Chondrocyte (in vitro differentiated cells): ENCODE measurements at regions not wholly inside any gene's neighbourhood (a gene's known extent, or its start where the extent isn't known, plus 50 kb on each side); places are given as distances from the start of the nearest gene placed in this dataset.

Experiments
- DNase-seq: peaks from one replicate; pipeline ENCODE4 v3.0.0; 2021; ENCODE audit warnings: mixed read lengths, low spot score
- H3K27ac Mint-ChIP-seq: one replicate; pipeline ENCODE4 v1.8.0; 2021; ENCODE audit warnings: mild to moderate bottlenecking, moderate library complexity, mixed read lengths; ENCODE audit not compliant: unreplicated experiment
- H3K27me3 Mint-ChIP-seq: 2 replicates; pipeline ENCODE4 v1.8.0; 2021; ENCODE audit warnings: low read depth, mixed read lengths
- H3K36me3 Mint-ChIP-seq: 2 replicates; pipeline ENCODE4 v1.8.0; 2021; ENCODE audit warnings: low read depth, mixed read lengths
- H3K4me1 Mint-ChIP-seq: 2 replicates; pipeline ENCODE4 v1.8.0; 2021; ENCODE audit warnings: low read depth, mild to moderate bottlenecking, mixed read lengths
- H3K4me3 Mint-ChIP-seq: one replicate; pipeline ENCODE4 v1.8.0; 2021; ENCODE audit warnings: mild to moderate bottlenecking, moderate library complexity, mixed read lengths; ENCODE audit not compliant: unreplicated experiment
- H3K9me3 Mint-ChIP-seq: 2 replicates; pipeline ENCODE4 v1.8.0; 2021; ENCODE audit warnings: low read depth, mixed read lengths
- TF ChIP-seq, protein P1 (sequence below): fragments of 200-600 bp; sonication (generic); IDR thresholded peaks from 2 replicates; pipeline ENCODE4 v1.5.0; 2021; ENCODE audit warnings: antibody characterized with exemption, mild to moderate bottlenecking, moderate library complexity

DNA sequence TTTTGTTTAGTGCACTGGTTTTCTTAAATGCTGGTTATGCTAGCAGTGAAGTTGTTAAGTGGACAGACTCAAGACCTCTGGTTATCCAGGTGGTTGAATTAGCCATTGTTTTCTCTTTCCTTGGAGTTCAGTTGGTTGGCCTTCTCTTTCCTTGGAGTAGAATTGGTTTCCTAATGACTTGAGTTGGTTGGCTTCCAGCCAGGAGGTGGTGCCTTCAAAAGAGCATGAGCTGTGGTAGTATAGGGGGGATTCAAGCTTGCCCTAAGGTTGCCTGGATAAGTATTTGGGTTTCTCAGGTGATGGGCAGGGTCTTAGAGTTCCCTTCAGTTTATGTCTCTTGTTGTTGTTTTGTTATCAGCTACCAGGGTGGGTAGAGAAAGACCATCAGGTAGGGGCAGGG lies 92.5 kb downstream of the ATP23 start:
- no peak overlapping the region for H3K4me3 Mint-ChIP-seq
- no peak overlapping the region for H3K27ac Mint-ChIP-seq
- peaks cover 11% of the 10 kb centered on the region for H3K4me1 Mint-ChIP-seq
- TF ChIP-seq, protein P1, sequence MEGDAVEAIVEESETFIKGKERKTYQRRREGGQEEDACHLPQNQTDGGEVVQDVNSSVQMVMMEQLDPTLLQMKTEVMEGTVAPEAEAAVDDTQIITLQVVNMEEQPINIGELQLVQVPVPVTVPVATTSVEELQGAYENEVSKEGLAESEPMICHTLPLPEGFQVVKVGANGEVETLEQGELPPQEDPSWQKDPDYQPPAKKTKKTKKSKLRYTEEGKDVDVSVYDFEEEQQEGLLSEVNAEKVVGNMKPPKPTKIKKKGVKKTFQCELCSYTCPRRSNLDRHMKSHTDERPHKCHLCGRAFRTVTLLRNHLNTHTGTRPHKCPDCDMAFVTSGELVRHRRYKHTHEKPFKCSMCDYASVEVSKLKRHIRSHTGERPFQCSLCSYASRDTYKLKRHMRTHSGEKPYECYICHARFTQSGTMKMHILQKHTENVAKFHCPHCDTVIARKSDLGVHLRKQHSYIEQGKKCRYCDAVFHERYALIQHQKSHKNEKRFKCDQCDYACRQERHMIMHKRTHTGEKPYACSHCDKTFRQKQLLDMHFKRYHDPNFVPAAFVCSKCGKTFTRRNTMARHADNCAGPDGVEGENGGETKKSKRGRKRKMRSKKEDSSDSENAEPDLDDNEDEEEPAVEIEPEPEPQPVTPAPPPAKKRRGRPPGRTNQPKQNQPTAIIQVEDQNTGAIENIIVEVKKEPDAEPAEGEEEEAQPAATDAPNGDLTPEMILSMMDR = no peak
- peaks cover 41% of the 10 kb centered on the region for H3K9me3 Mint-ChIP-seq
- no peak for DNase-seq
- no peaks in the 10 kb centered on the region for H3K27me3 Mint-ChIP-seq
- H3K36me3 Mint-ChIP-seq = peaks cover 4% of the 10 kb centered on the region

DNA sequence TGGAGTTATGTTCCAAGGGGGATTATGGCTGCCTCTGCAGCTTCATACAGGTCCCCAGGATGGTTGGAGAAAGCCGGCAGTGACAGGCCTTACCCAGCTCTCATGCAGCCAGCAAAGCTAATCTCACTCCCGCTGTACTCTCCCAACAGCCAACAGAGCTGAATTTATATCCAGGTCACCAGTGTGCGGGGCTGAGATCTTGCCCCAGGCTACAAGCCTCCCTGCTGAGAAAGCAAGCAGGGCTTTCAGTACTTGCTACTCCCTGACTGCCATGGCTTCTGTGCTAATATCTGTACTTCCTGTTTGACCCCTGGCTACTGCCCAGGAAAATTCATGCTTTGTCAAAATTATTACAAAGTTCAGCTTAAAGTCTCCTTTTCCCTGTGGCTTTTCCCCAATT lies 92.9 kb downstream of the ATP23 start:
- TF ChIP-seq, protein P1 = no peak
- Mint-ChIP-seq H3K4me1 (peaks cover 11% of the 10 kb centered on the region), H3K4me3 (no peak overlapping the region), H3K27me3 (no peaks in the 10 kb centered on the region), H3K27ac (peak overlapping the region; percentile 53), H3K9me3 (peaks cover 46% of the 10 kb centered on the region), H3K36me3 (peaks cover 5% of the 10 kb centered on the region)
- DNase-seq = no peak

DNA sequence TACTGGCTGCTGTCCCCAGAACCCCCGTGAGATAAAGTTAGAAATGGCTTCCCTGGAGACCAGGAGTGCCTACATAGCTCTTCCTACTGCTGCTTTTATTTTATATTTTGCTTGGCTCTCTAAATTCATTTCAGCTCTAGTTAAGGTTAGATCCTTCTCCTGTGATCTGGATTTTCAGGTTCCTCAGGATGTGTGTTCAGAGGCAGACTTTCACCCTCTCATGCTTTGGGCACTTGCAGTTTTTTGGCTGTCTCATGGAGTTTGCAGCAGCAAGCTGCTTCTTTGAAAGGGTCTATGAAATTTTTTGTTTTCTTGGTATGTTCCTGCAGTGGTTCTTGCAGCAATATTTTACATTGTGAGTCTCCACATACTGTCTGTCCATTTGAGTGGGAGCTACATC lies 93.3 kb downstream of the ATP23 start:
- Mint-ChIP-seq H3K27ac (peak overlapping the region; percentile 53), H3K36me3 (peaks cover 5% of the 10 kb centered on the region), H3K4me3 (no peak overlapping the region), H3K4me1 (peaks cover 11% of the 10 kb centered on the region), H3K9me3 (peaks cover 46% of the 10 kb centered on the region), H3K27me3 (no peaks in the 10 kb centered on the region)
- no peak for DNase-seq
- TF ChIP-seq, protein P1 = no peak

DNA sequence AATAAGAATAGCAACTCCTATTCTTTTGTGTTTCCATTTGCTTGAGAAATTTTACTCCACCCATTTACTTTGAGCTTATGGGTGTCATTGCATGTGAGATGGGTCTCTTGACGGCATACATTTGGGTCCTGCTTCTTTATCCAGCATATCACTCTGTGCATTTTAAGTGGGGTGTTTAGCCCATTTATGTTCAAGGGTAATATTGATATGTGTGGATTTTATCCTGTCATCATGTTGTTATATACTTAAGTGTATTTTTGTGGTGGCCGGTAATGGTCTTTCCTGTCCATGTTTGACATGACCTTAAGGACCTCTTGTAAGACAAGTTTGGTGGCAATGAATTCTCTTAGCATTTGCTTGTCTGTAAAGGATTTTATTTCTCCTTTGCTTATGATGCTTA lies 100.1 kb downstream of the ATP23 start:
- no peak for DNase-seq
- Mint-ChIP-seq H3K36me3 (peaks cover 8% of the 10 kb centered on the region), H3K9me3 (peaks cover 43% of the 10 kb centered on the region), H3K4me1 (no peaks in the 10 kb centered on the region), H3K4me3 (no peak overlapping the region), H3K27me3 (peaks cover 3% of the 10 kb centered on the region), H3K27ac (no peak overlapping the region)
- TF ChIP-seq, protein P1 = no peak

- Mint-ChIP-seq H3K4me3 (no peak overlapping the region), H3K9me3 (peaks cover 25% of the 10 kb centered on the region), H3K36me3 (peaks cover 5% of the 10 kb centered on the region), H3K27me3 (peaks cover 9% of the 10 kb centered on the region), H3K27ac (no peak overlapping the region), H3K4me1 (no peaks in the 10 kb centered on the region)
- TF ChIP-seq, protein P1 = no peak
- DNase-seq = no peak
Measured at GRCh38 chr12:58044966-58045365, 103.6 kb downstream of the ATP23 start.
